CD8-positive, alpha-beta memory T cell (primary cell): ENCODE measurements at regions not wholly inside any gene's neighbourhood (a gene's known extent, or its start where the extent isn't known, plus 50 kb on each side); places are given as distances from the start of the nearest gene placed in this dataset.

Source experiments
- CTCF ChIA-PET: fragments of 350-600 bp; sonication (Branson Sonifier 250); formaldehyde crosslinking; loops from one replicate; lab custom pipeline; 2021; ENCODE audit warnings: antibody characterized with exemption; lab: Charles Lee
- POLR2A ChIA-PET: fragments of 350-600 bp; sonication (Branson Sonifier 250); formaldehyde crosslinking; loops from one replicate; lab custom pipeline; 2021; ENCODE audit warnings: antibody characterized with exemption; lab: Charles Lee
- DNase-seq, 5 donors: peaks; one replicate each; pipeline versions ENCODE4 v3.0.0 to v3.0.0-alpha.2; 2020 to 2022; ENCODE audit warnings: mixed read lengths in 1 of 5
- H3K27ac ChIP-seq: one replicate; pipeline ENCODE4 v1.7.0; 2013; ENCODE audit warnings: low read depth, mild to moderate bottlenecking, low read length, moderate library complexity
- H3K27me3 ChIP-seq: 2 replicates; pipeline ENCODE4 v1.7.0; 2013; ENCODE audit warnings: low read length, mild to moderate bottlenecking; ENCODE audit not compliant: insufficient read depth, poor library complexity, severe bottlenecking
- H3K36me3 ChIP-seq: 2 replicates; pipeline ENCODE4 v1.7.0; 2013; ENCODE audit warnings: mild to moderate bottlenecking, low read length, moderate library complexity; ENCODE audit not compliant: insufficient read depth
- H3K4me1 ChIP-seq: 2 replicates; pipeline ENCODE4 v1.7.0; 2013; ENCODE audit warnings: mild to moderate bottlenecking, low read length, moderate library complexity; ENCODE audit not compliant: insufficient read depth
- H3K4me3 ChIP-seq: 2 replicates; pipeline ENCODE4 v1.7.0; 2013; ENCODE audit warnings: mild to moderate bottlenecking, low read length
- H3K9me3 ChIP-seq: 2 replicates; pipeline ENCODE4 v1.7.0; 2013; ENCODE audit warnings: mild to moderate bottlenecking, low read length
- H3K27ac Mint-ChIP-seq, 8 donors: one replicate each; pipeline ENCODE4 v1.8.0; 2020 to 2021; ENCODE audit warnings: mixed read lengths in 8 of 8, mild to moderate bottlenecking in 6 of 8, inconsistent platforms in 3 of 8, moderate library complexity in 3 of 8
- H3K27me3 Mint-ChIP-seq, 2 donors: one replicate each; pipeline ENCODE4 v1.8.0; 2020 to 2021; ENCODE audit warnings: mixed read lengths in 2 of 2, mild to moderate bottlenecking in 1 of 2, moderate library complexity in 1 of 2
- H3K36me3 Mint-ChIP-seq, 3 donors: one replicate each; pipeline ENCODE4 v1.8.0; 2020 to 2021; ENCODE audit warnings: mixed read lengths in 3 of 3, inconsistent platforms in 1 of 3, mild to moderate bottlenecking in 1 of 3
- H3K4me1 Mint-ChIP-seq, 3 donors: one replicate each; pipeline ENCODE4 v1.8.0; 2020 to 2021; ENCODE audit warnings: mixed read lengths in 3 of 3, inconsistent platforms in 1 of 3, mild to moderate bottlenecking in 1 of 3
- H3K4me3 Mint-ChIP-seq, 7 donors: one replicate each; pipeline ENCODE4 v1.8.0; 2020 to 2021; ENCODE audit warnings: mixed read lengths in 7 of 7, mild to moderate bottlenecking in 6 of 7, moderate library complexity in 4 of 7, inconsistent platforms in 2 of 7
- H3K9me3 Mint-ChIP-seq, 5 donors: one replicate each; pipeline ENCODE4 v1.8.0; 2020 to 2022; ENCODE audit warnings: mixed read lengths in 5 of 5, mild to moderate bottlenecking in 3 of 5, moderate library complexity in 2 of 5, inconsistent platforms in 1 of 5

GRCh38 chr13:71320452-71320851 lies 546.6 kb downstream of the DACH1 start:
- no peak overlapping the region for H3K4me3 ChIP-seq
- Mint-ChIP-seq H3K4me1 (no peaks in the 10 kb centered on the region), H3K36me3 (no peaks in the 10 kb centered on the region), H3K27me3 (peaks cover 0 to 4% of the 10 kb centered on the region in 2 donors), H3K4me3 (no peak overlapping the region), H3K27ac (no peak overlapping the region), H3K9me3 (peaks cover 0 to 7% (median 2%) of the 10 kb centered on the region in 5 donors)
- no peak for DNase-seq
- ChIA-PET POLR2A (no interaction called here), CTCF (no interaction called here)
- H3K4me1 ChIP-seq: no peaks in the 10 kb centered on the region
- no peaks in the 10 kb centered on the region for H3K36me3 ChIP-seq
- no peak overlapping the region for H3K27ac ChIP-seq
- H3K27me3 ChIP-seq: no peaks in the 10 kb centered on the region
- no peaks in the 10 kb centered on the region for H3K9me3 ChIP-seq

GRCh38 chr13:71316792-71317363 lies 550.1 kb downstream of the DACH1 start:
- Mint-ChIP-seq H3K27ac (no peak overlapping the region), H3K9me3 (peaks cover 0 to 7% (median 2%) of the 10 kb centered on the region in 5 donors), H3K4me3 (no peak overlapping the region), H3K27me3 (peaks cover 0 to 4% of the 10 kb centered on the region in 2 donors), H3K4me1 (no peaks in the 10 kb centered on the region), H3K36me3 (no peaks in the 10 kb centered on the region)
- Histone ChIP-seq H3K4me3 (no peak overlapping the region), H3K9me3 (no peaks in the 10 kb centered on the region), H3K27ac (no peak overlapping the region), H3K36me3 (no peaks in the 10 kb centered on the region), H3K4me1 (no peaks in the 10 kb centered on the region), H3K27me3 (no peaks in the 10 kb centered on the region)
- ChIA-PET CTCF (no interaction called here), POLR2A (no interaction called here)
- no peak for DNase-seq

GRCh38 chr13:71312923-71313322 lies 554.1 kb downstream of the DACH1 start:
- Histone ChIP-seq H3K27ac (no peak overlapping the region), H3K27me3 (no peaks in the 10 kb centered on the region), H3K9me3 (no peaks in the 10 kb centered on the region), H3K4me1 (no peaks in the 10 kb centered on the region), H3K36me3 (no peaks in the 10 kb centered on the region), H3K4me3 (no peak overlapping the region)
- no peak for DNase-seq
- ChIA-PET CTCF (no interaction called here), POLR2A (no interaction called here)
- H3K4me3 Mint-ChIP-seq: no peak overlapping the region
- H3K36me3 Mint-ChIP-seq: no peaks in the 10 kb centered on the region
- H3K9me3 Mint-ChIP-seq: no peaks in the 10 kb centered on the region
- no peaks in the 10 kb centered on the region for H3K4me1 Mint-ChIP-seq
- no peaks in the 10 kb centered on the region for H3K27me3 Mint-ChIP-seq
- H3K27ac Mint-ChIP-seq: no peak overlapping the region

GRCh38 chr13:71309905-71310304 lies 557.1 kb downstream of the DACH1 start:
- H3K36me3 Mint-ChIP-seq: no peaks in the 10 kb centered on the region
- no peak overlapping the region for H3K27ac Mint-ChIP-seq
- H3K4me1 Mint-ChIP-seq: no peaks in the 10 kb centered on the region
- Histone ChIP-seq H3K36me3 (no peaks in the 10 kb centered on the region), H3K9me3 (no peaks in the 10 kb centered on the region), H3K4me3 (no peak overlapping the region), H3K4me1 (no peaks in the 10 kb centered on the region), H3K27me3 (no peaks in the 10 kb centered on the region), H3K27ac (no peak overlapping the region)
- no peak for DNase-seq
- POLR2A ChIA-PET: no interaction called here
- CTCF ChIA-PET: no interaction called here
- H3K4me3 Mint-ChIP-seq: no peak overlapping the region
- no peaks in the 10 kb centered on the region for H3K9me3 Mint-ChIP-seq
- peaks cover 0 to 4% of the 10 kb centered on the region in 2 donors for H3K27me3 Mint-ChIP-seq

GRCh38 chr13:71306821-71307220 lies 560.2 kb downstream of the DACH1 start:
- Mint-ChIP-seq H3K4me3 (no peak overlapping the region), H3K4me1 (no peaks in the 10 kb centered on the region), H3K9me3 (no peaks in the 10 kb centered on the region), H3K27ac (no peak overlapping the region), H3K27me3 (peaks cover 4% of the 10 kb centered on the region in 2 donors), H3K36me3 (no peaks in the 10 kb centered on the region)
- Histone ChIP-seq H3K9me3 (no peaks in the 10 kb centered on the region), H3K4me1 (no peaks in the 10 kb centered on the region), H3K4me3 (no peak overlapping the region), H3K36me3 (no peaks in the 10 kb centered on the region), H3K27ac (no peak overlapping the region), H3K27me3 (no peaks in the 10 kb centered on the region)
- ChIA-PET POLR2A (no interaction called here), CTCF (no interaction called here)
- no peak for DNase-seq

- Mint-ChIP-seq H3K27me3 (peaks cover 4 to 5% of the 10 kb centered on the region in 2 donors), H3K36me3 (no peaks in the 10 kb centered on the region), H3K4me3 (no peak overlapping the region), H3K9me3 (no peaks in the 10 kb centered on the region), H3K4me1 (no peaks in the 10 kb centered on the region), H3K27ac (no peak overlapping the region)
- ChIA-PET POLR2A (no interaction called here), CTCF (no interaction called here)
- Histone ChIP-seq H3K4me3 (no peak overlapping the region), H3K27ac (no peak overlapping the region), H3K36me3 (no peaks in the 10 kb centered on the region), H3K9me3 (no peaks in the 10 kb centered on the region), H3K4me1 (no peaks in the 10 kb centered on the region), H3K27me3 (no peaks in the 10 kb centered on the region)
- no peak for DNase-seq
Measured at GRCh38 chr13:71304861-71305260, 562.1 kb downstream of the DACH1 start.

GRCh38 chr13:71303144-71303543 lies 563.9 kb downstream of the DACH1 start:
- ChIA-PET POLR2A (no interaction called here), CTCF (no interaction called here)
- peaks cover 0 to 2% (median 0%) of the 10 kb centered on the region in 5 donors for H3K9me3 Mint-ChIP-seq
- H3K4me3 Mint-ChIP-seq: no peak overlapping the region
- DNase-seq: no peak
- Histone ChIP-seq H3K27ac (no peak overlapping the region), H3K36me3 (no peaks in the 10 kb centered on the region), H3K27me3 (no peaks in the 10 kb centered on the region), H3K4me1 (no peaks in the 10 kb centered on the region), H3K9me3 (no peaks in the 10 kb centered on the region), H3K4me3 (no peak overlapping the region)
- no peak overlapping the region for H3K27ac Mint-ChIP-seq
- peaks cover 4 to 5% of the 10 kb centered on the region in 2 donors for H3K27me3 Mint-ChIP-seq
- no peaks in the 10 kb centered on the region for H3K4me1 Mint-ChIP-seq
- H3K36me3 Mint-ChIP-seq: no peaks in the 10 kb centered on the region

GRCh38 chr13:71300602-71301001 lies 566.4 kb downstream of the DACH1 start:
- Histone ChIP-seq H3K27ac (no peak overlapping the region), H3K27me3 (no peaks in the 10 kb centered on the region), H3K9me3 (no peaks in the 10 kb centered on the region), H3K4me3 (no peak overlapping the region), H3K36me3 (no peaks in the 10 kb centered on the region), H3K4me1 (no peaks in the 10 kb centered on the region)
- POLR2A ChIA-PET: no interaction called here
- H3K4me3 Mint-ChIP-seq: no peak overlapping the region
- CTCF ChIA-PET: no interaction called here
- peaks cover 0 to 2% (median 0%) of the 10 kb centered on the region in 5 donors for H3K9me3 Mint-ChIP-seq
- DNase-seq: no peak
- H3K27ac Mint-ChIP-seq: no peak overlapping the region
- peaks cover 4 to 5% of the 10 kb centered on the region in 2 donors for H3K27me3 Mint-ChIP-seq
- H3K36me3 Mint-ChIP-seq: no peaks in the 10 kb centered on the region
- H3K4me1 Mint-ChIP-seq: no peaks in the 10 kb centered on the region
